ENCODE measurements at regions not wholly inside any gene's neighbourhood (a gene's known extent, or its start where the extent isn't known, plus 50 kb on each side); places are given as distances from the start of the nearest gene placed in this dataset.

GRCh38 chr9:29012911-29013310 is 1439.6 kb upstream of the C9orf72 start:
- Histone ChIP-seq H3K9me1 (ENCODE audit: control insufficient read depth, extremely low read depth, insufficient read depth, low read length) (no peaks in the 10 kb centered on the region), H3K9ac (ENCODE audit: control insufficient read depth, extremely low read depth, insufficient read depth, low read length) (no peak overlapping the region), H3K36me3 (ENCODE audit: control insufficient read depth in 2 of 2, extremely low read depth in 1 of 2, insufficient read depth in 2 of 2, low read length in 2 of 2) (no peaks in the 10 kb centered on the region), H3K4me1 (ENCODE audit: control insufficient read depth, extremely low read depth, insufficient read depth, low read length) (no peaks in the 10 kb centered on the region), H2AFZ (ENCODE audit: control insufficient read depth, low read length) (no peak overlapping the region), H3K79me2 (ENCODE audit: control insufficient read depth, insufficient read depth, low read length) (no peaks in the 10 kb centered on the region), H3K4me2 (ENCODE audit: control insufficient read depth, extremely low read depth, insufficient read depth, low read depth, low read length) (no peak overlapping the region), H3K27ac (ENCODE audit: control insufficient read depth, insufficient read depth, low read length) (no peak overlapping the region), H4K20me1 (ENCODE audit: control insufficient read depth, extremely low read depth, insufficient read depth, low read length) (no peaks in the 10 kb centered on the region), H3K9me3 (ENCODE audit: control insufficient read depth, low read depth, low read length) (no peaks in the 10 kb centered on the region), H3K27me3 (ENCODE audit: control insufficient read depth, extremely low read depth, insufficient read depth, low read length) (no peaks in the 10 kb centered on the region), H3K4me3 (ENCODE audit: control insufficient read depth in 2 of 3, extremely low read depth in 1 of 3, insufficient read depth in 2 of 3, low read depth in 1 of 3, low read length in 3 of 3) (no peak overlapping the region)
- dilution Hi-C loops (cut with MboI; ENCODE audit: extremely low pct_ligation_motif_present, low sequenced_read_pairs), result no loop called here
- DNase-seq (ENCODE audit: low read depth, low spot score) (no peak), FAIRE-seq (no peak)
- TF ChIP-seq, protein P1, sequence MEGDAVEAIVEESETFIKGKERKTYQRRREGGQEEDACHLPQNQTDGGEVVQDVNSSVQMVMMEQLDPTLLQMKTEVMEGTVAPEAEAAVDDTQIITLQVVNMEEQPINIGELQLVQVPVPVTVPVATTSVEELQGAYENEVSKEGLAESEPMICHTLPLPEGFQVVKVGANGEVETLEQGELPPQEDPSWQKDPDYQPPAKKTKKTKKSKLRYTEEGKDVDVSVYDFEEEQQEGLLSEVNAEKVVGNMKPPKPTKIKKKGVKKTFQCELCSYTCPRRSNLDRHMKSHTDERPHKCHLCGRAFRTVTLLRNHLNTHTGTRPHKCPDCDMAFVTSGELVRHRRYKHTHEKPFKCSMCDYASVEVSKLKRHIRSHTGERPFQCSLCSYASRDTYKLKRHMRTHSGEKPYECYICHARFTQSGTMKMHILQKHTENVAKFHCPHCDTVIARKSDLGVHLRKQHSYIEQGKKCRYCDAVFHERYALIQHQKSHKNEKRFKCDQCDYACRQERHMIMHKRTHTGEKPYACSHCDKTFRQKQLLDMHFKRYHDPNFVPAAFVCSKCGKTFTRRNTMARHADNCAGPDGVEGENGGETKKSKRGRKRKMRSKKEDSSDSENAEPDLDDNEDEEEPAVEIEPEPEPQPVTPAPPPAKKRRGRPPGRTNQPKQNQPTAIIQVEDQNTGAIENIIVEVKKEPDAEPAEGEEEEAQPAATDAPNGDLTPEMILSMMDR (optimal IDR thresholded peaks at IDR 0.05 in 1 of 3, IDR thresholded peaks at IDR 0.05 in 1 of 3, conservative IDR thresholded peaks at IDR 0.05 in 1 of 3; ENCODE audit: extremely low read depth in 1 of 3, insufficient read depth in 2 of 3, low read length in 3 of 3), result no peak
- TF ChIP-seq EZH2 (IDR thresholded peaks at IDR 0.05; ENCODE audit: low read length), result no peak

- H3K9me3 ChIP-seq (ENCODE audit: control insufficient read depth, low read depth, low read length), result no peaks in the 10 kb centered on the region
- H2AFZ ChIP-seq (ENCODE audit: control insufficient read depth, low read length), result no peak overlapping the region
- no peak overlapping the region for H3K4me3 ChIP-seq (ENCODE audit: control insufficient read depth in 2 of 3, extremely low read depth in 1 of 3, insufficient read depth in 2 of 3, low read depth in 1 of 3, low read length in 3 of 3)
- H3K4me1 ChIP-seq (ENCODE audit: control insufficient read depth, extremely low read depth, insufficient read depth, low read length), result no peaks in the 10 kb centered on the region
- dilution Hi-C loops (cut with MboI; ENCODE audit: extremely low pct_ligation_motif_present, low sequenced_read_pairs), result no loop called here
- no peaks in the 10 kb centered on the region for H3K36me3 ChIP-seq (ENCODE audit: control insufficient read depth in 2 of 2, extremely low read depth in 1 of 2, insufficient read depth in 2 of 2, low read length in 2 of 2)
- no peaks in the 10 kb centered on the region for H3K27me3 ChIP-seq (ENCODE audit: control insufficient read depth, extremely low read depth, insufficient read depth, low read length)
- no peak for DNase-seq (ENCODE audit: low read depth, low spot score)
- no peaks in the 10 kb centered on the region for H3K9me1 ChIP-seq (ENCODE audit: control insufficient read depth, extremely low read depth, insufficient read depth, low read length)
- FAIRE-seq, result no peak
- H3K27ac ChIP-seq (ENCODE audit: control insufficient read depth, insufficient read depth, low read length), result no peak overlapping the region
- TF ChIP-seq, protein P1 (optimal IDR thresholded peaks at IDR 0.05 in 1 of 3, IDR thresholded peaks at IDR 0.05 in 1 of 3, conservative IDR thresholded peaks at IDR 0.05 in 1 of 3; ENCODE audit: extremely low read depth in 1 of 3, insufficient read depth in 2 of 3, low read length in 3 of 3), result no peak
- TF ChIP-seq EZH2 (IDR thresholded peaks at IDR 0.05; ENCODE audit: low read length), result no peak
- H3K9ac ChIP-seq (ENCODE audit: control insufficient read depth, extremely low read depth, insufficient read depth, low read length), result no peak overlapping the region
- no peak overlapping the region for H3K4me2 ChIP-seq (ENCODE audit: control insufficient read depth, extremely low read depth, insufficient read depth, low read depth, low read length)
- H3K79me2 ChIP-seq (ENCODE audit: control insufficient read depth, insufficient read depth, low read length), result no peaks in the 10 kb centered on the region
- H4K20me1 ChIP-seq (ENCODE audit: control insufficient read depth, extremely low read depth, insufficient read depth, low read length), result no peaks in the 10 kb centered on the region
Observed at GRCh38 chr9:29021632-29022031, 1448.4 kb upstream of the C9orf72 start.

All from keratinocyte (primary cell).